ENCODE measurements at regions not wholly inside any gene's neighbourhood (a gene's known extent, or its start where the extent isn't known, plus 50 kb on each side); places are given as distances from the start of the nearest gene placed in this dataset.
"Not testable (repeated sequence)": the region's sequence is repeated elsewhere in the genome, so short reads cannot be mapped to it uniquely, and the experiment has no call there.

DNA sequence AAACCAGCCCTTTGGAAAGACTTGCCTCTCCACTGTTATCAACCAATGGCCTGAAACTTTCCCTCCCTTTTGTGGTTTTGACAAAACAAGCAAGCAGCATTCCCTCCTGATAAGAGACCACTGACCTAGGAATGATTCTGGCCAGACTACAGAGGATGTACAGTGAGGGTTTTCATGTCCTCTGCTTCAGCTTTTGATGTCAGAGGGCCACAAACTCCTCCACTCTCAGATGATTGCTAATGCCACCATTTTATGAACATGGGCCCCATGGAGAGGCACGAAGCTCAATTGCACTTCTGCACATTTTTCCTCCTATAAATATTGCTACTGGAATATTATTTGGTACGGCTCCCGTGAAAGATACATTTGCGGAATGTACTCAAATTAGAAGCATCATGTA, 61.5 kb downstream of the PPIAL4A start:
- TF ChIP-seq BHLHE40 (IDR thresholded peaks at IDR 0.05; ENCODE audit: borderline replicate concordance); HDGF (IDR thresholded peaks at IDR 0.05; ENCODE audit: borderline replicate concordance); FOXK2 (IDR thresholded peaks at IDR 0.05); SP1 (IDR thresholded peaks at IDR 0.05); FOXA1 (IDR thresholded peaks at IDR 0.05); SUZ12 (IDR thresholded peaks at IDR 0.05); ELF4 (IDR thresholded peaks at IDR 0.05); TARDBP (IDR thresholded peaks at IDR 0.05); ARNT (IDR thresholded peaks at IDR 0.05); CTBP1 (IDR thresholded peaks at IDR 0.05; ENCODE audit: borderline replicate concordance); FOXM1 (IDR thresholded peaks at IDR 0.05; ENCODE audit: borderline replicate concordance); L3MBTL2 (conservative IDR thresholded peaks at IDR 0.05): not testable (repeated sequence)
- TF ChIP-seq, protein P1, sequence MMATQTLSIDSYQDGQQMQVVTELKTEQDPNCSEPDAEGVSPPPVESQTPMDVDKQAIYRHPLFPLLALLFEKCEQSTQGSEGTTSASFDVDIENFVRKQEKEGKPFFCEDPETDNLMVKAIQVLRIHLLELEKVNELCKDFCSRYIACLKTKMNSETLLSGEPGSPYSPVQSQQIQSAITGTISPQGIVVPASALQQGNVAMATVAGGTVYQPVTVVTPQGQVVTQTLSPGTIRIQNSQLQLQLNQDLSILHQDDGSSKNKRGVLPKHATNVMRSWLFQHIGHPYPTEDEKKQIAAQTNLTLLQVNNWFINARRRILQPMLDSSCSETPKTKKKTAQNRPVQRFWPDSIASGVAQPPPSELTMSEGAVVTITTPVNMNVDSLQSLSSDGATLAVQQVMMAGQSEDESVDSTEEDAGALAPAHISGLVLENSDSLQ (IDR thresholded peaks at IDR 0.05): not testable (repeated sequence)

All from HEK293T (cell line).